H9 (cell line): ENCODE measurements at regions not wholly inside any gene's neighbourhood (a gene's known extent, or its start where the extent isn't known, plus 50 kb on each side); places are given as distances from the start of the nearest gene placed in this dataset.

Experiments
- DNase-seq: peaks from one replicate; pipeline ENCODE4 v3.0.0-alpha.2; 2017
- H2AFZ ChIP-seq: one replicate; pipeline ENCODE4 v1.6.1; 2013; ENCODE audit warnings: mild to moderate bottlenecking, low read length, control low read depth, moderate library complexity
- H2AK5ac ChIP-seq: 2 replicates; pipeline ENCODE4 v1.6.1; 2013; ENCODE audit warnings: low read length, control low read depth, mixed read lengths; ENCODE audit not compliant: insufficient read length
- H2BK120ac ChIP-seq: one replicate; pipeline ENCODE4 v1.6.1; 2013; ENCODE audit warnings: low read depth, mild to moderate bottlenecking, low read length, control low read depth, inconsistent platforms; ENCODE audit not compliant: poor library complexity, severe bottlenecking
- H2BK12ac ChIP-seq: 2 replicates; pipeline ENCODE4 v1.6.1; 2013; ENCODE audit warnings: low read length, control low read depth, mixed read lengths, low read depth; ENCODE audit not compliant: insufficient read length
- H2BK15ac ChIP-seq: 2 replicates; pipeline ENCODE4 v1.6.1; 2013; ENCODE audit warnings: low read depth, low read length, control low read depth
- H2BK20ac ChIP-seq: one replicate; pipeline ENCODE4 v1.6.1; 2013; ENCODE audit warnings: low read depth, mild to moderate bottlenecking, low read length, control low read depth, inconsistent platforms; ENCODE audit not compliant: poor library complexity, severe bottlenecking
- H2BK5ac ChIP-seq: 2 replicates; pipeline ENCODE4 v1.6.1; 2013; ENCODE audit warnings: low read length, control low read depth, mixed read lengths; ENCODE audit not compliant: insufficient read length
- H3K14ac ChIP-seq: 2 replicates; pipeline ENCODE4 v1.6.1; 2013; ENCODE audit warnings: low read length, control low read depth; ENCODE audit not compliant: insufficient read depth
- H3K18ac ChIP-seq: 2 replicates; pipeline ENCODE4 v1.6.1; 2013; ENCODE audit warnings: low read depth, mild to moderate bottlenecking, mixed read lengths, low read length, control low read depth; ENCODE audit not compliant: insufficient read length
- H3K23ac ChIP-seq: 2 replicates; pipeline ENCODE4 v1.6.1; 2013; ENCODE audit warnings: low read length, control low read depth, mixed read lengths, low read depth; ENCODE audit not compliant: insufficient read length
- H3K23me2 ChIP-seq: 2 replicates; pipeline ENCODE4 v1.6.1; 2013; ENCODE audit warnings: low read depth, mild to moderate bottlenecking, mixed read lengths, low read length, control low read depth; ENCODE audit not compliant: insufficient read length, poor library complexity, severe bottlenecking
- H3K27ac ChIP-seq: 2 replicates; pipeline ENCODE4 v1.5.1; 2013; ENCODE audit warnings: low read length, control low read depth, mixed read lengths, low read depth; ENCODE audit not compliant: insufficient read length
- H3K27me3 ChIP-seq: 2 replicates; pipeline ENCODE4 v1.6.1; 2013; ENCODE audit warnings: low read length, control low read depth, inconsistent platforms; ENCODE audit not compliant: insufficient read depth
- H3K4ac ChIP-seq: 2 replicates; pipeline ENCODE4 v1.6.1; 2013; ENCODE audit warnings: low read depth, mild to moderate bottlenecking, control low read depth, inconsistent platforms, low read length, moderate library complexity
- H3K4me1 ChIP-seq: 2 replicates; pipeline ENCODE4 v1.6.1; 2013; ENCODE audit warnings: low read length, control low read depth, inconsistent platforms; ENCODE audit not compliant: insufficient read depth
- H3K4me2 ChIP-seq: 2 replicates; pipeline ENCODE4 v1.6.1; 2013; ENCODE audit warnings: low read length, control low read depth, mixed read lengths; ENCODE audit not compliant: insufficient read length, insufficient read depth
- H3K56ac ChIP-seq: 2 replicates; pipeline ENCODE4 v1.6.1; 2013; ENCODE audit warnings: low read depth, mild to moderate bottlenecking, mixed read lengths, low read length, control low read depth; ENCODE audit not compliant: insufficient read length
- H3K79me1 ChIP-seq: 2 replicates; pipeline ENCODE4 v1.6.1; 2013; ENCODE audit warnings: low read depth, mild to moderate bottlenecking, moderate library complexity, low read length, control low read depth, inconsistent platforms; ENCODE audit not compliant: insufficient read depth, poor library complexity, severe bottlenecking
- H3K79me2 ChIP-seq: 2 replicates; pipeline ENCODE4 v1.6.1; 2013; ENCODE audit warnings: low read length, control low read depth, inconsistent platforms; ENCODE audit not compliant: insufficient read depth
- H3K9ac ChIP-seq: 2 replicates; pipeline ENCODE4 v1.6.1; 2013; ENCODE audit warnings: low read length, control low read depth, mixed read lengths; ENCODE audit not compliant: insufficient read length; ENCODE audit errors: extremely low read depth
- H3K9me3 ChIP-seq: one replicate; pipeline ENCODE4 v1.6.1; 2013; ENCODE audit warnings: low read depth, low read length, inconsistent platforms; ENCODE audit not compliant: control insufficient read depth
- H3T11ph ChIP-seq: one replicate; pipeline ENCODE4 v1.6.1; 2013; ENCODE audit warnings: mild to moderate bottlenecking, low read length, control low read depth, inconsistent platforms
- H4K20me1 ChIP-seq: one replicate; pipeline ENCODE4 v1.6.1; 2013; ENCODE audit not compliant: control insufficient read depth, insufficient read length, insufficient read depth
- H4K5ac ChIP-seq: 2 replicates; pipeline ENCODE4 v1.6.1; 2013; ENCODE audit warnings: low read depth, mild to moderate bottlenecking, mixed read lengths, low read length, control low read depth; ENCODE audit not compliant: insufficient read length
- H4K8ac ChIP-seq: replicated peaks from 2 replicates; pipeline ENCODE4 v1.6.1; 2013; ENCODE audit warnings: low read length, control low read depth, mixed read lengths, low read depth; ENCODE audit not compliant: insufficient read length
- H4K91ac ChIP-seq: 2 replicates; pipeline ENCODE4 v1.6.1; 2013; ENCODE audit warnings: low read depth, mild to moderate bottlenecking, moderate library complexity, mixed read lengths, low read length, control low read depth; ENCODE audit not compliant: insufficient read length
- H3K27ac Mint-ChIP-seq, 3 experiments: 2 replicates in 2 of 3; 3 replicates in 1 of 3; pipeline ENCODE4 v1.8.0; 2020 to 2021; ENCODE audit warnings: mixed read lengths in 3 of 3, mild to moderate bottlenecking in 1 of 3, moderate library complexity in 1 of 3
- H3K27me3 Mint-ChIP-seq: 2 replicates; pipeline ENCODE4 v1.8.0; 2021; ENCODE audit warnings: low read depth, mild to moderate bottlenecking, moderate library complexity, mixed read lengths
- H3K36me3 Mint-ChIP-seq, 3 experiments: 2 replicates in 2 of 3; 3 replicates in 1 of 3; pipeline ENCODE4 v1.8.0; 2020 to 2021; ENCODE audit warnings: low read depth in 3 of 3, mixed read lengths in 3 of 3; ENCODE audit not compliant: insufficient read depth in 1 of 3
- H3K4me1 Mint-ChIP-seq, 2 experiments: 2 replicates each; pipeline ENCODE4 v1.8.0; 2020; ENCODE audit warnings: mixed read lengths in 2 of 2
- H3K4me3 Mint-ChIP-seq, 2 experiments: 2 replicates in 1 of 2; 3 replicates in 1 of 2; pipeline ENCODE4 v1.8.0; 2020 to 2021; ENCODE audit warnings: mild to moderate bottlenecking in 2 of 2, mixed read lengths in 2 of 2, moderate library complexity in 1 of 2
- H3K9me3 Mint-ChIP-seq, 2 experiments: 2 replicates in 1 of 2; 3 replicates in 1 of 2; pipeline ENCODE4 v1.8.0; 2020; ENCODE audit warnings: mild to moderate bottlenecking in 2 of 2, mixed read lengths in 2 of 2, moderate library complexity in 1 of 2
- CTCF ChIP-seq: fragments of 200-600 bp; sonication (generic); conservative IDR thresholded peaks from 3 replicates; pipeline ENCODE4 v1.8.0; 2021; ENCODE audit warnings: antibody characterized with exemption, mild to moderate bottlenecking
- WGBS: extraction: QIAGEN DNeasy Blood & Tissue Kit; methylation state at CpG from one replicate; pipeline ENCODE4 v1.1.7; 2013; ENCODE audit warnings: missing lambda C conversion rate, low lambda C conversion rate, mixed read lengths; ENCODE audit not compliant: insufficient read length; ENCODE audit errors: extremely low coverage; 5-methylcytosine and 5-hydroxymethylcytosine counted together

- Histone ChIP-seq H4K91ac (no peak overlapping the region), H3K27ac (no peak overlapping the region), H2BK120ac (no peak overlapping the region), H3K23me2 (no peaks in the 10 kb centered on the region), H3K79me2 (no peaks in the 10 kb centered on the region), H2AK5ac (no peak overlapping the region), H3K23ac (no peak overlapping the region), H2BK15ac (no peak overlapping the region), H3K27me3 (no peaks in the 10 kb centered on the region), H2BK5ac (no peak overlapping the region), H4K5ac (no peak overlapping the region), H2BK20ac (no peak overlapping the region), H3K4me1 (no peaks in the 10 kb centered on the region), H3K18ac (no peak overlapping the region), H4K20me1 (no peaks in the 10 kb centered on the region), H2BK12ac (no peak overlapping the region), H4K8ac (no peak overlapping the region), H3K9ac (no peak overlapping the region), H3K79me1 (no peaks in the 10 kb centered on the region), H3K14ac (no peak overlapping the region), H3K56ac (no peak overlapping the region), H2AFZ (no peak overlapping the region), H3K4me2 (no peak overlapping the region), H3T11ph (no peak overlapping the region), H3K9me3 (no peaks in the 10 kb centered on the region), H3K4ac (no peak overlapping the region)
- H3K27ac Mint-ChIP-seq: no peak overlapping the region
- H3K27me3 Mint-ChIP-seq: peaks cover 2% of the 10 kb centered on the region; the same call in 1 of the 2 replicates
- DNase-seq: no peak
- H3K4me1 Mint-ChIP-seq: peaks cover 8 to 17% of the 10 kb centered on the region in 2 experiments
- H3K9me3 Mint-ChIP-seq: peaks cover 42 to 53% of the 10 kb centered on the region in 2 experiments
- H3K36me3 Mint-ChIP-seq: peaks cover 16 to 48% (median 21%) of the 10 kb centered on the region in 3 experiments
- no peak for TF ChIP-seq CTCF
- no peak overlapping the region for H3K4me3 Mint-ChIP-seq
- 100% methylated on average over 1 of the region's 1 CpG for WGBS
Measured at GRCh38 chr18:8910843-8911242, 191.7 kb upstream of the NDUFV2 start.
